ENCODE measurements at regions not wholly inside any gene's neighbourhood (a gene's known extent, or its start where the extent isn't known, plus 50 kb on each side); places are given as distances from the start of the nearest gene placed in this dataset.
"Not testable (repeated sequence)": the region's sequence is repeated elsewhere in the genome, so short reads cannot be mapped to it uniquely, and the experiment has no call there.

GRCh38 chr7:76678500-76678899 is 51.4 kb upstream of the POMZP3 start:
- not testable (repeated sequence) for H3K27ac Mint-ChIP-seq; H3K4me1 Mint-ChIP-seq; H3K9me3 Mint-ChIP-seq; H3K4me3 Mint-ChIP-seq; DNase-seq; H3K36me3 Mint-ChIP-seq (ENCODE audit: low read depth); ATAC-seq
- H3K27me3 Mint-ChIP-seq: peaks cover 13% of the 10 kb centered on the region

DNA sequence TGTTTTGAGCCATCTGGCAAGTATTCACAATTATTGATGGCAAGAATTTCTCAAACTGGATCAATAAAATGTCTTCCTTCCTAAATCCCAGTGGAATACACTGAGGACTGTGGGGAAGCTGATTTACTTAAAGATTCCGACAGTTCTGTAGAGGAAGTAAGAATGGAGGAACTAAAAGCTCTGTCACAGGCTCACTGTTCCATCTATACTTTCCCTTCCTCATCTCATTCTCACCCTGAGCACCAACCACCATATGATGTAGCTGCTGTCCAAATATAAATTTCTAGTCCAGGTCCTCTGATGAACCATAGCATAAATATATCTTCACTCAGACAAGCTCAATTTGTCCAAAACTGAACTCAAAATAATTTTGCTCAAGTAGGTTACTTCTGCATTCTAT is 49.8 kb upstream of the POMZP3 start:
- H3K4me3 Mint-ChIP-seq; H3K4me1 Mint-ChIP-seq; DNase-seq; H3K27ac Mint-ChIP-seq; H3K36me3 Mint-ChIP-seq (ENCODE audit: low read depth); H3K9me3 Mint-ChIP-seq; ATAC-seq: not testable (repeated sequence)
- H3K27me3 Mint-ChIP-seq: peaks cover 11% of the 10 kb centered on the region
